ENCODE measurements at regions not wholly inside any gene's neighbourhood (a gene's known extent, or its start where the extent isn't known, plus 50 kb on each side); places are given as distances from the start of the nearest gene placed in this dataset.
A peak's percentile ranks its signal among the peaks of the same experiment; 100 is the strongest.

DNA sequence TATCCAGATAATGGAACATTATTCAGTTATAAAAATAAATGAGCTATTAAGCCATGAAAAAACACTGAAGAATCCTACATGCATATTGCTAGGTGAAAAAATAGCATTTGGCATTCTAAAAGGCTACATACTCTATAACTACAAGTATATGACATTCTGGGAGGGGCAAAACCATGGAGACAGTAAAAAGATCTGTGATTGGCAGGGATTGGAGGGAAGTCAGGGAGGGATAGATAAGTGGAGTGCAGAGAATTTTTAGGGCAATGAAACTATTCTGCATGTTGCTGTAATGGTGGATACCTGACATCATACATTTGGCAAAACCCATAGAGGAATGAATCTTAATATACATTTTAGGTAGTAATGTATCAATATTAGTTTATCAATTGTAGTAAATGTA, 63.1 kb upstream of the SLC38A2 start:
- no peak overlapping the region for H2AK5ac ChIP-seq (ENCODE audit: low read length, severe bottlenecking)
- H2BK12ac ChIP-seq (ENCODE audit: low read length in 2 of 2): no peak overlapping the region
- no peak overlapping the region for H2BK5ac ChIP-seq (ENCODE audit: low read depth, low read length, poor library complexity, severe bottlenecking)
- H3K23ac ChIP-seq (ENCODE audit: low read length in 2 of 2): no peak overlapping the region
- no peak overlapping the region for H2AFZ ChIP-seq (ENCODE audit: low read depth, low read length)
- no peak overlapping the region for H4K8ac ChIP-seq (ENCODE audit: low read length)
- no peaks in the 10 kb centered on the region for H3K27me3 ChIP-seq (ENCODE audit: control insufficient read depth in 1 of 2, insufficient read depth in 1 of 2, low read length in 2 of 2)
- H3K18ac ChIP-seq (ENCODE audit: low read depth in 1 of 2, low read length in 2 of 2): no peak overlapping the region
- H3K4me2 ChIP-seq (ENCODE audit: low read length, poor library complexity, severe bottlenecking): no peak overlapping the region
- peaks cover 4% of the 10 kb centered on the region for H3K79me1 ChIP-seq (replicated peaks; ENCODE audit: low read length, poor library complexity, severe bottlenecking)
- no peaks in the 10 kb centered on the region for H3K9me3 ChIP-seq (ENCODE audit: control insufficient read depth, low read length)
- H3K27ac ChIP-seq (ENCODE audit: low read length, poor library complexity, severe bottlenecking): no peak overlapping the region
- no peak overlapping the region for H2BK120ac ChIP-seq (ENCODE audit: low read depth, low read length)
- no peaks in the 10 kb centered on the region for H3K36me3 ChIP-seq (ENCODE audit: control insufficient read depth in 1 of 2, insufficient read depth in 2 of 2, low read depth in 1 of 2, low read length in 2 of 2)
- no peak overlapping the region for H3K14ac ChIP-seq (ENCODE audit: low read length in 2 of 2)
- H3K4me1 ChIP-seq (ENCODE audit: control insufficient read depth, insufficient read depth, low read depth, low read length): peaks cover 2% of the 10 kb centered on the region
- no peak for DNase-seq
- no peak overlapping the region for H3K4ac ChIP-seq (ENCODE audit: low read depth in 1 of 2, low read length in 2 of 2)
- H3K4me3 ChIP-seq (ENCODE audit: insufficient read depth in 1 of 2, low read depth in 1 of 2, low read length in 2 of 2): no peak overlapping the region
- no peak overlapping the region for H2BK15ac ChIP-seq (ENCODE audit: low read depth, poor library complexity, severe bottlenecking)
- H3K9ac ChIP-seq (ENCODE audit: low read length): no peak overlapping the region
- no peak overlapping the region for H4K91ac ChIP-seq (ENCODE audit: low read length)

DNA sequence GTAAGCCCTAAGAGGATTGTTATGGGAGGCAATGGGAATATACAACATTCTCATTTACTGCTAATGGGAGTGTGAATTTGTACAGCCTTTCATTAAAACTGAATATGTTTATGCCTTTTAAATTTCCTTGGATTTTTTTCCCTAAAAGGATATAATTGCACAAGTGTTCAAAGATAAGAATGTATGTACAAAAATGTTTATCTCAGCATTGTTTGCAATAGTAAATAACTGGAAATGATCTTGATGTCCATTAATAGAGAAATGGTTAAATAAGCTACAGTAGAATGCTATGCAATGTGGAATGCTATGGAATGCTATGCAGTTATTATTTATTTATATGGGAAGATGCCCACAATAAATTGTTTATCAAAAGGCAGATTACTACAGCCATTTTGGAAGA, 62.5 kb upstream of the SLC38A2 start:
- no peak overlapping the region for H2BK12ac ChIP-seq (ENCODE audit: low read length in 2 of 2)
- H3K18ac ChIP-seq (ENCODE audit: low read depth in 1 of 2, low read length in 2 of 2): no peak overlapping the region
- no peaks in the 10 kb centered on the region for H3K36me3 ChIP-seq (ENCODE audit: control insufficient read depth in 1 of 2, insufficient read depth in 2 of 2, low read depth in 1 of 2, low read length in 2 of 2)
- H3K4me3 ChIP-seq (ENCODE audit: insufficient read depth in 1 of 2, low read depth in 1 of 2, low read length in 2 of 2): no peak overlapping the region
- no peak overlapping the region for H2AK5ac ChIP-seq (ENCODE audit: low read length, severe bottlenecking)
- no peak overlapping the region for H2BK15ac ChIP-seq (ENCODE audit: low read depth, poor library complexity, severe bottlenecking)
- no peak overlapping the region for H4K8ac ChIP-seq (ENCODE audit: low read length)
- H3K23ac ChIP-seq (ENCODE audit: low read length in 2 of 2): no peak overlapping the region
- no peak overlapping the region for H2AFZ ChIP-seq (ENCODE audit: low read depth, low read length)
- H3K9me3 ChIP-seq (ENCODE audit: control insufficient read depth, low read length): no peaks in the 10 kb centered on the region
- peaks cover 2% of the 10 kb centered on the region for H3K79me1 ChIP-seq (replicated peaks; ENCODE audit: low read length, poor library complexity, severe bottlenecking)
- H3K4me1 ChIP-seq (ENCODE audit: control insufficient read depth, insufficient read depth, low read depth, low read length): peaks cover 2% of the 10 kb centered on the region
- no peak overlapping the region for H3K4ac ChIP-seq (ENCODE audit: low read depth in 1 of 2, low read length in 2 of 2)
- no peaks in the 10 kb centered on the region for H3K27me3 ChIP-seq (ENCODE audit: control insufficient read depth in 1 of 2, insufficient read depth in 1 of 2, low read length in 2 of 2)
- H3K4me2 ChIP-seq (ENCODE audit: low read length, poor library complexity, severe bottlenecking): no peak overlapping the region
- H2BK120ac ChIP-seq (ENCODE audit: low read depth, low read length): no peak overlapping the region
- no peak overlapping the region for H2BK5ac ChIP-seq (ENCODE audit: low read depth, low read length, poor library complexity, severe bottlenecking)
- H3K9ac ChIP-seq (ENCODE audit: low read length): no peak overlapping the region
- DNase-seq: no peak
- H3K14ac ChIP-seq (ENCODE audit: low read length in 2 of 2): no peak overlapping the region
- no peak overlapping the region for H3K27ac ChIP-seq (ENCODE audit: low read length, poor library complexity, severe bottlenecking)
- H4K91ac ChIP-seq (ENCODE audit: low read length): no peak overlapping the region

GRCh38 chr12:46433829-46434228, 61.3 kb upstream of the SLC38A2 start:
- peaks cover 2% of the 10 kb centered on the region for H3K79me1 ChIP-seq (replicated peaks; ENCODE audit: low read length, poor library complexity, severe bottlenecking)
- no peak overlapping the region for H2BK15ac ChIP-seq (ENCODE audit: low read depth, poor library complexity, severe bottlenecking)
- H3K9ac ChIP-seq (ENCODE audit: low read length): no peak overlapping the region
- no peaks in the 10 kb centered on the region for H3K27me3 ChIP-seq (ENCODE audit: control insufficient read depth in 1 of 2, insufficient read depth in 1 of 2, low read length in 2 of 2)
- H3K9me3 ChIP-seq (ENCODE audit: control insufficient read depth, low read length): no peaks in the 10 kb centered on the region
- H2BK5ac ChIP-seq (ENCODE audit: low read depth, low read length, poor library complexity, severe bottlenecking): no peak overlapping the region
- no peak overlapping the region for H2BK120ac ChIP-seq (ENCODE audit: low read depth, low read length)
- no peak overlapping the region for H3K23ac ChIP-seq (ENCODE audit: low read length in 2 of 2)
- H4K91ac ChIP-seq (ENCODE audit: low read length): no peak overlapping the region
- no peak overlapping the region for H2BK12ac ChIP-seq (ENCODE audit: low read length in 2 of 2)
- no peak overlapping the region for H2AK5ac ChIP-seq (ENCODE audit: low read length, severe bottlenecking)
- H3K36me3 ChIP-seq (ENCODE audit: control insufficient read depth in 1 of 2, insufficient read depth in 2 of 2, low read depth in 1 of 2, low read length in 2 of 2): no peaks in the 10 kb centered on the region
- peaks cover 2% of the 10 kb centered on the region for H3K4me1 ChIP-seq (ENCODE audit: control insufficient read depth, insufficient read depth, low read depth, low read length)
- no peak overlapping the region for H3K14ac ChIP-seq (ENCODE audit: low read length in 2 of 2)
- H3K18ac ChIP-seq (ENCODE audit: low read depth in 1 of 2, low read length in 2 of 2): no peak overlapping the region
- no peak overlapping the region for H3K4ac ChIP-seq (ENCODE audit: low read depth in 1 of 2, low read length in 2 of 2)
- H3K27ac ChIP-seq (ENCODE audit: low read length, poor library complexity, severe bottlenecking): no peak overlapping the region
- H2AFZ ChIP-seq (ENCODE audit: low read depth, low read length): no peak overlapping the region
- H3K4me3 ChIP-seq (ENCODE audit: insufficient read depth in 1 of 2, low read depth in 1 of 2, low read length in 2 of 2): no peak overlapping the region
- WGBS: 100% methylated on average over 3 of the region's 3 CpGs
- H3K4me2 ChIP-seq (ENCODE audit: low read length, poor library complexity, severe bottlenecking): no peak overlapping the region
- no peak overlapping the region for H4K8ac ChIP-seq (ENCODE audit: low read length)
- DNase-seq: no peak

- H2BK12ac ChIP-seq (ENCODE audit: low read length in 2 of 2): no peak overlapping the region
- no peaks in the 10 kb centered on the region for H3K9me3 ChIP-seq (ENCODE audit: control insufficient read depth, low read length)
- H3K14ac ChIP-seq (ENCODE audit: low read length in 2 of 2): no peak overlapping the region
- peaks cover 2% of the 10 kb centered on the region for H3K79me1 ChIP-seq (replicated peaks; ENCODE audit: low read length, poor library complexity, severe bottlenecking)
- H4K8ac ChIP-seq (ENCODE audit: low read length): no peak overlapping the region
- no peak overlapping the region for H3K4ac ChIP-seq (ENCODE audit: low read depth in 1 of 2, low read length in 2 of 2)
- no peaks in the 10 kb centered on the region for H3K27me3 ChIP-seq (ENCODE audit: control insufficient read depth in 1 of 2, insufficient read depth in 1 of 2, low read length in 2 of 2)
- no peak overlapping the region for H3K23ac ChIP-seq (ENCODE audit: low read length in 2 of 2)
- H4K91ac ChIP-seq (ENCODE audit: low read length): no peak overlapping the region
- H3K9ac ChIP-seq (ENCODE audit: low read length): peak overlapping the region; percentile 56
- peak overlapping the region; percentile 96 for H3K27ac ChIP-seq (ENCODE audit: low read length, poor library complexity, severe bottlenecking)
- H2AFZ ChIP-seq (ENCODE audit: low read depth, low read length): no peak overlapping the region
- no peaks in the 10 kb centered on the region for H3K36me3 ChIP-seq (ENCODE audit: control insufficient read depth in 1 of 2, insufficient read depth in 2 of 2, low read depth in 1 of 2, low read length in 2 of 2)
- H2BK120ac ChIP-seq (ENCODE audit: low read depth, low read length): no peak overlapping the region
- peaks cover 2% of the 10 kb centered on the region for H3K4me1 ChIP-seq (ENCODE audit: control insufficient read depth, insufficient read depth, low read depth, low read length)
- H3K4me2 ChIP-seq (ENCODE audit: low read length, poor library complexity, severe bottlenecking): no peak overlapping the region
- 20% methylated on average over 1 of the region's 6 CpGs for WGBS
- DNase-seq: no peak
- no peak overlapping the region for H2AK5ac ChIP-seq (ENCODE audit: low read length, severe bottlenecking)
- no peak overlapping the region for H2BK15ac ChIP-seq (ENCODE audit: low read depth, poor library complexity, severe bottlenecking)
- H3K4me3 ChIP-seq (ENCODE audit: insufficient read depth in 1 of 2, low read depth in 1 of 2, low read length in 2 of 2): no peak overlapping the region
- H2BK5ac ChIP-seq (ENCODE audit: low read depth, low read length, poor library complexity, severe bottlenecking): peak overlapping the region; percentile 8
- H3K18ac ChIP-seq (ENCODE audit: low read depth in 1 of 2, low read length in 2 of 2): peak overlapping the region in 1 of 2 experiments; percentile 58
These were observed 59.8 kb upstream of the SLC38A2 start for GRCh38 chr12:46432325-46432724.
